ENCODE measurements at regions not wholly inside any gene's neighbourhood (a gene's known extent, or its start where the extent isn't known, plus 50 kb on each side); places are given as distances from the start of the nearest gene placed in this dataset.

DNA sequence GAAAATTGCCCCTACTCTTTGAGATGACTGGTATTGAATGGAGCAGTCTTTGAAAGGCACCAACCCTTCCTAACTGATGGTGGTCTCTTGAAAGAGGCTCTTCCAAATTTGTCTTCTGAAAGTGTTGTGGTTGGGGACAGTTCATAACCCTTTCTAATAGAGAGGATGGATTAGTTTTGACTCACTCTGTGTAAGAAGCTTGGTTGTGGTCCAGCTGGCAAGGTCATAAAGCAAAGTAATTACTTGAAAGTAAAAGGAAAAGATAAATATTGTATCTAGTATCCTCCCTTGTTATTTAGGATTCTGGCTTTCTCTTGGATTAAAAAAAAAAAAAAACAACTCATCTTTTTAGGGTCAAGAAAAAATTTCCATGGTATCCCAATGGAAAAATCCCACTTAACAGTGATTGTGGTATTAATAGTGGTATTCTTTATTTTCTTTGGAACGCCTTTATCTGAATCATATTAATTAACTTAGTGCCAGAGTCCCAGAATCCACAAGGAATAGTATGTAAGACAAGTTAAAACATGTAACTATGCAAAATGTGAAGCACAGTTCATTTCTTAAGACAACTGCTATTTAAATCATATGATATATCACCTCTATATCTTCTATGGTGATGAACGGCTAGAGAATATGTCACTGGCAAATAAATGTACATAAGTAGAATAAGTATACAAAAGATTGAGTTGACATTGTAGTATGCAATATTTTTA lies 469.3 kb upstream of the CDIN1 start:
- intact Hi-C loops (cut with micrococcal nuclease; ENCODE audit: unreplicated experiment) = no loop called here
- ChIA-PET CTCF (interaction anchor here (0.7 kb wide), 1 partner anchor 64 kb away, joined by 13 read pairs; no protein-coding TSS in a partner anchor), POLR2A (no interaction called here)
- no peaks in the 10 kb centered on the region for H3K27me3 ChIP-seq (ENCODE audit: control insufficient read depth, insufficient read depth, low read length)
- TF ChIP-seq, protein P1, sequence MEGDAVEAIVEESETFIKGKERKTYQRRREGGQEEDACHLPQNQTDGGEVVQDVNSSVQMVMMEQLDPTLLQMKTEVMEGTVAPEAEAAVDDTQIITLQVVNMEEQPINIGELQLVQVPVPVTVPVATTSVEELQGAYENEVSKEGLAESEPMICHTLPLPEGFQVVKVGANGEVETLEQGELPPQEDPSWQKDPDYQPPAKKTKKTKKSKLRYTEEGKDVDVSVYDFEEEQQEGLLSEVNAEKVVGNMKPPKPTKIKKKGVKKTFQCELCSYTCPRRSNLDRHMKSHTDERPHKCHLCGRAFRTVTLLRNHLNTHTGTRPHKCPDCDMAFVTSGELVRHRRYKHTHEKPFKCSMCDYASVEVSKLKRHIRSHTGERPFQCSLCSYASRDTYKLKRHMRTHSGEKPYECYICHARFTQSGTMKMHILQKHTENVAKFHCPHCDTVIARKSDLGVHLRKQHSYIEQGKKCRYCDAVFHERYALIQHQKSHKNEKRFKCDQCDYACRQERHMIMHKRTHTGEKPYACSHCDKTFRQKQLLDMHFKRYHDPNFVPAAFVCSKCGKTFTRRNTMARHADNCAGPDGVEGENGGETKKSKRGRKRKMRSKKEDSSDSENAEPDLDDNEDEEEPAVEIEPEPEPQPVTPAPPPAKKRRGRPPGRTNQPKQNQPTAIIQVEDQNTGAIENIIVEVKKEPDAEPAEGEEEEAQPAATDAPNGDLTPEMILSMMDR (IDR thresholded peaks at IDR 0.05) = no peak
- TF ChIP-seq, protein P2, sequence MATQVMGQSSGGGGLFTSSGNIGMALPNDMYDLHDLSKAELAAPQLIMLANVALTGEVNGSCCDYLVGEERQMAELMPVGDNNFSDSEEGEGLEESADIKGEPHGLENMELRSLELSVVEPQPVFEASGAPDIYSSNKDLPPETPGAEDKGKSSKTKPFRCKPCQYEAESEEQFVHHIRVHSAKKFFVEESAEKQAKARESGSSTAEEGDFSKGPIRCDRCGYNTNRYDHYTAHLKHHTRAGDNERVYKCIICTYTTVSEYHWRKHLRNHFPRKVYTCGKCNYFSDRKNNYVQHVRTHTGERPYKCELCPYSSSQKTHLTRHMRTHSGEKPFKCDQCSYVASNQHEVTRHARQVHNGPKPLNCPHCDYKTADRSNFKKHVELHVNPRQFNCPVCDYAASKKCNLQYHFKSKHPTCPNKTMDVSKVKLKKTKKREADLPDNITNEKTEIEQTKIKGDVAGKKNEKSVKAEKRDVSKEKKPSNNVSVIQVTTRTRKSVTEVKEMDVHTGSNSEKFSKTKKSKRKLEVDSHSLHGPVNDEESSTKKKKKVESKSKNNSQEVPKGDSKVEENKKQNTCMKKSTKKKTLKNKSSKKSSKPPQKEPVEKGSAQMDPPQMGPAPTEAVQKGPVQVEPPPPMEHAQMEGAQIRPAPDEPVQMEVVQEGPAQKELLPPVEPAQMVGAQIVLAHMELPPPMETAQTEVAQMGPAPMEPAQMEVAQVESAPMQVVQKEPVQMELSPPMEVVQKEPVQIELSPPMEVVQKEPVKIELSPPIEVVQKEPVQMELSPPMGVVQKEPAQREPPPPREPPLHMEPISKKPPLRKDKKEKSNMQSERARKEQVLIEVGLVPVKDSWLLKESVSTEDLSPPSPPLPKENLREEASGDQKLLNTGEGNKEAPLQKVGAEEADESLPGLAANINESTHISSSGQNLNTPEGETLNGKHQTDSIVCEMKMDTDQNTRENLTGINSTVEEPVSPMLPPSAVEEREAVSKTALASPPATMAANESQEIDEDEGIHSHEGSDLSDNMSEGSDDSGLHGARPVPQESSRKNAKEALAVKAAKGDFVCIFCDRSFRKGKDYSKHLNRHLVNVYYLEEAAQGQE (IDR thresholded peaks at IDR 0.05; ENCODE audit: insufficient read depth in 1 of 2, low read depth in 2 of 2, low read length in 1 of 2) = no peak
- no peak for TF ChIP-seq POLR2AphosphoS5 (IDR thresholded peaks at IDR 0.05; ENCODE audit: low read depth, low read length)
- no peak for TF ChIP-seq TCF7L2 (IDR thresholded peaks at IDR 0.05; ENCODE audit: low read depth, low read length)
- TF ChIP-seq SIN3A (IDR thresholded peaks at IDR 0.05; ENCODE audit: borderline replicate concordance, insufficient read depth, low read depth, low read length) = no peak
- no peaks in the 10 kb centered on the region for H3K36me3 ChIP-seq (ENCODE audit: control insufficient read depth, insufficient read depth, low read length)
- ATAC-seq (no peak), DNase-seq (ENCODE audit: low read depth, low spot score) (no peak)
- no TSS peak for BruUV-seq (replicated peaks)
- in situ Hi-C loops (cut with HindIII; ENCODE audit: low pct_unique_long_range_greater_than_20kb, low sequenced_read_pairs) = no loop called here
- no peak overlapping the region for H3K4me3 ChIP-seq (ENCODE audit: low read depth in 2 of 2, low read length in 2 of 2)
- no peak overlapping the region for H3K27ac ChIP-seq (ENCODE audit: low read length)
- no peaks in the 10 kb centered on the region for H3K4me1 ChIP-seq (ENCODE audit: control insufficient read depth, insufficient read depth, low read length)
- no peaks in the 10 kb centered on the region; the same call in 1 of the 2 replicates for H3K9me3 ChIP-seq (ENCODE audit: control insufficient read depth, insufficient read depth, low read depth, low read length)

DNA sequence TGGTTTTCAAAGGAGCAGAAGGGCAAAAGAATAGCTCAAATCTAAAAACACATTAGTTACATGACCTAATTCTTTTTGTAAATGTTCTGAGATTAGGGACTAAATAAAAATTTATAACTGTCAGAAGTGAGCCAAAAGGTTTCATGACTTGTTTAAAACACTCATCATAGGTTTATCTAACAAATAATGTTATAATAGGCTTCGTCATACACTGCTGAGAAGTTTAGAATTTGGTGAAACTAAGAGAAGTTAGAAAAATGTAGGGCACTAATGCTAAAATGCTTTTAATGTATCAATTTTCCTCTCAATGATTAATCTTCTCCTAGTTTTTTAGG lies 468.8 kb upstream of the CDIN1 start:
- CTCF ChIA-PET = no interaction called here

More for the DNA sequence above, 468.8 kb upstream of the CDIN1 start:
- H3K4me3 ChIP-seq (ENCODE audit: low read depth in 2 of 2, low read length in 2 of 2) = no peak overlapping the region
- no peaks in the 10 kb centered on the region for H3K36me3 ChIP-seq (ENCODE audit: control insufficient read depth, insufficient read depth, low read length)
- H3K9me3 ChIP-seq (ENCODE audit: control insufficient read depth, insufficient read depth, low read depth, low read length) = no peaks in the 10 kb centered on the region; the same call in 1 of the 2 replicates
- in situ Hi-C loops (cut with HindIII; ENCODE audit: low pct_unique_long_range_greater_than_20kb, low sequenced_read_pairs) = no loop called here
- no peak for TF ChIP-seq TCF7L2 (IDR thresholded peaks at IDR 0.05; ENCODE audit: low read depth, low read length)
- TF ChIP-seq, protein P1 (IDR thresholded peaks at IDR 0.05) = no peak
- TF ChIP-seq, protein P2 (IDR thresholded peaks at IDR 0.05; ENCODE audit: insufficient read depth in 1 of 2, low read depth in 2 of 2, low read length in 1 of 2) = no peak
- TF ChIP-seq POLR2AphosphoS5 (IDR thresholded peaks at IDR 0.05; ENCODE audit: low read depth, low read length) = no peak
- no peak for TF ChIP-seq SIN3A (IDR thresholded peaks at IDR 0.05; ENCODE audit: borderline replicate concordance, insufficient read depth, low read depth, low read length)
- no peak for DNase-seq (ENCODE audit: low read depth, low spot score)
- POLR2A ChIA-PET = no interaction called here
- intact Hi-C loops (cut with micrococcal nuclease; ENCODE audit: unreplicated experiment) = no loop called here
- no peak for ATAC-seq
- H3K27me3 ChIP-seq (ENCODE audit: control insufficient read depth, insufficient read depth, low read length) = no peaks in the 10 kb centered on the region
- no TSS peak for BruUV-seq (replicated peaks)
- no peak overlapping the region for H3K27ac ChIP-seq (ENCODE audit: low read length)
- no peaks in the 10 kb centered on the region for H3K4me1 ChIP-seq (ENCODE audit: control insufficient read depth, insufficient read depth, low read length)

Measured in Panc1 (cell line).